ENCODE measurements at regions not wholly inside any gene's neighbourhood (a gene's known extent, or its start where the extent isn't known, plus 50 kb on each side); places are given as distances from the start of the nearest gene placed in this dataset.

DNA sequence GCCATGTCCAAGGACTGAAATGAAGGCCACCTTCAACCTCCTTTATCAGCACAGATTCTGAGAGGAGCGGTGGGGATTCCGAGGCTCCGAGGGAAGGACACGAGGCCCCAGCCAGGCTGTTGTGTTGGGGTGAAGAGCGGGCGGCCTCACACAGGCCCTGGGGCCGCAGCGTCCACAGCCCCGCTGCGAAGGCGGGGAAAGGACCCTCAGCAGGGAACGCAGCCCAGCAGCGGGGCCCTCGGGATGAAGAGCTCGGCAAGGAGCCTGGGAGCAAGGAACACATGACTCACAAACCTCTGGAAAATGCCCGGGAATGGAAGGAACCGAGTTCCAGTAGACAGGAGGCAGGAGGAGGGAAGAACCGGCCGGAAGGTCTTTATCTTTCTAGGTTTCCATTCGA is 227.2 kb downstream of the BRD1 start:
- H3K4me3 ChIP-seq, result no peak overlapping the region
- TF ChIP-seq CTCF (IDR thresholded peaks at IDR 0.05; ENCODE audit: low read depth, low read length), result no peak
- no peak for DNase-seq (ENCODE audit: low read depth in 1 of 2, low spot score in 1 of 2)
- H3K4me1 ChIP-seq (ENCODE audit: low read depth), result no peaks in the 10 kb centered on the region
- no peaks in the 10 kb centered on the region for H3K36me3 ChIP-seq
- H3K27me3 ChIP-seq, result no peaks in the 10 kb centered on the region
- H3K9me3 ChIP-seq (ENCODE audit: low read depth), result no peaks in the 10 kb centered on the region
- no peak overlapping the region for H3K27ac ChIP-seq

GRCh38 chr22:49599691-49600455 is 227.8 kb downstream of the BRD1 start:
- no peaks in the 10 kb centered on the region for H3K36me3 ChIP-seq
- no peak overlapping the region for H3K27ac ChIP-seq
- H3K4me1 ChIP-seq (ENCODE audit: low read depth), result no peaks in the 10 kb centered on the region
- no peak overlapping the region for H3K4me3 ChIP-seq
- no peaks in the 10 kb centered on the region for H3K27me3 ChIP-seq
- H3K9me3 ChIP-seq (ENCODE audit: low read depth), result no peaks in the 10 kb centered on the region
- no peak for TF ChIP-seq CTCF (IDR thresholded peaks at IDR 0.05; ENCODE audit: low read depth, low read length)
- DNase-seq (ENCODE audit: low read depth in 1 of 2, low spot score in 1 of 2), result no peak

- no peak for TF ChIP-seq CTCF (IDR thresholded peaks at IDR 0.05; ENCODE audit: low read depth, low read length)
- Histone ChIP-seq H3K36me3 (no peaks in the 10 kb centered on the region), H3K9me3 (ENCODE audit: low read depth) (no peaks in the 10 kb centered on the region), H3K27ac (no peak overlapping the region), H3K4me1 (ENCODE audit: low read depth) (no peaks in the 10 kb centered on the region), H3K27me3 (no peaks in the 10 kb centered on the region), H3K4me3 (no peak overlapping the region)
- no peak for DNase-seq (ENCODE audit: low read depth in 1 of 2, low spot score in 1 of 2)
Measured at GRCh38 chr22:49599039-49599438, 228.6 kb downstream of the BRD1 start.

DNA sequence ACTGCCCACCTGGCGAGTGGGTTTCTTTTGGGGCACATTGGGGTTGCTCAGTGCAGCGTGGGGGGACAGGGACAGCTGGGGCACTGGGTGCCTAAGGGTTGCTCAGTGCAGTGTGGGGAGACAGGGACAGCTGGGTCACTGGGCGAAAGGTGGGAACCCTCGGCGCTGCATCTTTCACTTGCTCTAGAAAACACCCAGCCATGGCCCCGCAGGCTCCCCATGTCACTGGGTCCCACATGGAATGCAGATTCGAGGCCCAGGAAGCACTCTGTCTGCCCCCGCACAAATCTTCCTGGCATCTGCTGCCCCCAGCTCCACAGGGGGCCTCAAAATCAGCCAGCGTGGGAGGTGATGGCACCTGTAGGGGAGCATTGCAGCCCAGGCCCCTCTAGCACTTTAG is 229.3 kb downstream of the BRD1 start:
- DNase-seq (ENCODE audit: low read depth in 1 of 2, low spot score in 1 of 2), result no peak
- H3K27me3 ChIP-seq, result no peaks in the 10 kb centered on the region
- no peak overlapping the region for H3K4me3 ChIP-seq
- no peaks in the 10 kb centered on the region for H3K36me3 ChIP-seq
- H3K27ac ChIP-seq, result no peak overlapping the region
- H3K4me1 ChIP-seq (ENCODE audit: low read depth), result no peaks in the 10 kb centered on the region
- H3K9me3 ChIP-seq (ENCODE audit: low read depth), result no peaks in the 10 kb centered on the region
- no peak for TF ChIP-seq CTCF (IDR thresholded peaks at IDR 0.05; ENCODE audit: low read depth, low read length)

DNA sequence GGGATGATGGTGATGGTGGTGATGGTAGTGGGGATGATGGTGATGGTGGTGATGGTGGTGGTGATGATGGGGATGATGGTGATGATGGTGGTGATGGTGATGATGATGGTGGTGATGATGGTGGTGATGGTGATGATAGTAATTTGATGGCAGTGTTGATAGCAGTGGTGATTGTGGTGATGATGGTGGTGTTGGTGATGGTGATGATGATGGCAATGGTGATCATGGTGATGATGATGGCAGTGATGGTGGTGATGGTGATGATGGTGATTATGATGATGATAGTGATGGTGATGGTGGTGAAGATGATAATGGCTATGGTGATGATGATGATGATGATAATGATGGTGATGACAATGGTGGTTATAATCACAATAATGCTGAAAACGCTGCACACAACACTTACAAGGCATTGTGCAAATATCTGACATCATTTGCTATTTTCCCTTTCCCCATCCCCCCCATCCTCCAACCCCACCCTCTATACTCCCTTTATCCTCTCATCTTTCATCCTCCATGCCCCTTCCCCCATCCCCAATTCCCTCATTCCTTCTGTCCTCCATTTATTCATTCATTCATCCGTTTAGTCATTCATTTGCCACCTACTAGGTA is 230.1 kb downstream of the BRD1 start:
- Histone ChIP-seq H3K4me1 (ENCODE audit: low read depth) (no peaks in the 10 kb centered on the region), H3K36me3 (no peaks in the 10 kb centered on the region), H3K27ac (no peak overlapping the region), H3K4me3 (no peak overlapping the region), H3K27me3 (no peaks in the 10 kb centered on the region), H3K9me3 (ENCODE audit: low read depth) (no peaks in the 10 kb centered on the region)
- DNase-seq (ENCODE audit: low read depth in 1 of 2, low spot score in 1 of 2), result no peak
- no peak for TF ChIP-seq CTCF (IDR thresholded peaks at IDR 0.05; ENCODE audit: low read depth, low read length)
